OCI-LY7 (cell line): ENCODE measurements at regions not wholly inside any gene's neighbourhood (a gene's known extent, or its start where the extent isn't known, plus 50 kb on each side); places are given as distances from the start of the nearest gene placed in this dataset.

ENCODE experiments used
- BruUV-seq: library from RNA; stranded (reverse); fragments of 400-500 nt; replicated peaks from 2 replicates; lab custom pipeline; 2021; lab: Mats Ljungman, UMichigan
- CTCF ChIA-PET: fragments of 300-600 bp; sonication (Branson Sonifier 250); formaldehyde crosslinking; loops from one replicate; lab custom pipeline; 2022; ENCODE audit warnings: antibody characterized with exemption; ENCODE audit not compliant: unreplicated experiment; lab: Charles Lee
- POLR2A ChIA-PET: fragments of 300-600 bp; sonication (Branson Sonifier 250); formaldehyde crosslinking; loops from one replicate; lab custom pipeline; 2022; ENCODE audit warnings: antibody characterized with exemption; lab: Charles Lee
- DNase-seq: peaks from one replicate; pipeline ENCODE4 v3.0.0-alpha.2; 2015; ENCODE audit warnings: low spot score
- H2AFZ ChIP-seq: fragments of 200-600 bp; sonication (generic), shearing (Covaris generic); 2 replicates; pipeline ENCODE4 v1.6.1; 2014; ENCODE audit warnings: mild to moderate bottlenecking, antibody characterized with exemption, low read length, moderate library complexity
- H3K27ac ChIP-seq: fragments of 200-600 bp; sonication (generic); 2 replicates; pipeline ENCODE4 v1.5.1; 2014; ENCODE audit warnings: mixed run types, low read depth, mild to moderate bottlenecking, moderate library complexity, low read length, inconsistent platforms; ENCODE audit not compliant: poor library complexity, severe bottlenecking
- H3K36me3 ChIP-seq: fragments of 200-600 bp; sonication (generic); 2 replicates; pipeline ENCODE4 v1.6.1; 2014; ENCODE audit warnings: mild to moderate bottlenecking, antibody characterized with exemption, low read length, moderate library complexity, mixed read lengths; ENCODE audit not compliant: insufficient read depth
- H3K4me1 ChIP-seq: fragments of 200-600 bp; sonication (generic); 2 replicates; pipeline ENCODE4 v1.5.1; 2014; ENCODE audit warnings: mild to moderate bottlenecking, low read length; ENCODE audit not compliant: insufficient read depth, poor library complexity, severe bottlenecking
- H3K4me2 ChIP-seq: fragments of 200-600 bp; sonication (generic); 2 replicates; pipeline ENCODE4 v1.6.1; 2014; ENCODE audit warnings: mild to moderate bottlenecking, low read length
- H3K4me3 ChIP-seq: fragments of 200-600 bp; sonication (generic); 2 replicates; pipeline ENCODE4 v1.5.1; 2014; ENCODE audit warnings: mild to moderate bottlenecking, low read depth, low read length; ENCODE audit not compliant: poor library complexity, severe bottlenecking
- H3K79me2 ChIP-seq: fragments of 200-600 bp; sonication (generic); 2 replicates; pipeline ENCODE4 v1.6.1; 2016; ENCODE audit warnings: low read depth, mild to moderate bottlenecking, low read length, moderate library complexity, mixed read lengths; ENCODE audit not compliant: insufficient read depth
- H3K9me2 ChIP-seq: fragments of 200-600 bp; sonication (generic); 2 replicates; pipeline ENCODE4 v1.6.1; 2016; ENCODE audit warnings: mild to moderate bottlenecking, low read length, mixed read lengths; ENCODE audit not compliant: insufficient read depth
- H3K9me3 ChIP-seq: fragments of 200-600 bp; sonication (generic); 2 replicates; pipeline ENCODE4 v1.6.1; 2014; ENCODE audit warnings: mild to moderate bottlenecking, mixed run types, low read length, mixed read lengths
- H4K20me1 ChIP-seq: fragments of 200-600 bp; sonication (generic); 2 replicates; pipeline ENCODE4 v1.6.1; 2014; ENCODE audit warnings: mild to moderate bottlenecking, antibody characterized with exemption, low read length, moderate library complexity, mixed read lengths; ENCODE audit not compliant: insufficient read depth
- CTCF ChIP-seq: fragments of 200-600 bp; sonication (generic); conservative IDR thresholded peaks from 2 replicates; pipeline ENCODE4 v1.5.1; 2014; ENCODE audit warnings: mild to moderate bottlenecking, antibody characterized with exemption, low read length, moderate library complexity, mixed read lengths
- EZH2phosphoT487 ChIP-seq: fragments of 200-600 bp; sonication (generic); IDR thresholded peaks from 2 replicates; pipeline ENCODE4 v1.6.1; 2018; ENCODE audit warnings: low read depth, borderline replicate concordance, mild to moderate bottlenecking, mixed run types, antibody characterized with exemption, low read length, moderate library complexity, mixed read lengths
- intact Hi-C: fragments of 100-400 bp; cut with micrococcal nuclease; formaldehyde crosslinking; loops from one replicate; pipeline ENCODE4 v1.10.0; 2022; ENCODE audit not compliant: unreplicated experiment

GRCh38 chr2:219699440-219699821, 72.0 kb downstream of the SLC4A3 start:
- Histone ChIP-seq H3K27ac (no peak overlapping the region), H3K4me2 (no peak overlapping the region), H3K9me3 (no peaks in the 10 kb centered on the region), H2AFZ (no peak overlapping the region), H3K36me3 (no peaks in the 10 kb centered on the region), H3K79me2 (no peaks in the 10 kb centered on the region), H3K4me1 (no peaks in the 10 kb centered on the region), H3K4me3 (no peak overlapping the region), H3K9me2 (no peaks in the 10 kb centered on the region), H4K20me1 (no peaks in the 10 kb centered on the region)
- BruUV-seq, result no TSS peak
- CTCF ChIA-PET, result no interaction called here
- no peak for DNase-seq
- TF ChIP-seq EZH2phosphoT487 (no peak), CTCF (no peak)
- POLR2A ChIA-PET, result interaction anchor here (0.7 to 2.3 kb wide), 3 partner anchors 10 to 609 kb away, joined by 3 to 4 read pairs (median 3); no protein-coding TSS in a partner anchor
- intact Hi-C loops, result no loop called here

DNA sequence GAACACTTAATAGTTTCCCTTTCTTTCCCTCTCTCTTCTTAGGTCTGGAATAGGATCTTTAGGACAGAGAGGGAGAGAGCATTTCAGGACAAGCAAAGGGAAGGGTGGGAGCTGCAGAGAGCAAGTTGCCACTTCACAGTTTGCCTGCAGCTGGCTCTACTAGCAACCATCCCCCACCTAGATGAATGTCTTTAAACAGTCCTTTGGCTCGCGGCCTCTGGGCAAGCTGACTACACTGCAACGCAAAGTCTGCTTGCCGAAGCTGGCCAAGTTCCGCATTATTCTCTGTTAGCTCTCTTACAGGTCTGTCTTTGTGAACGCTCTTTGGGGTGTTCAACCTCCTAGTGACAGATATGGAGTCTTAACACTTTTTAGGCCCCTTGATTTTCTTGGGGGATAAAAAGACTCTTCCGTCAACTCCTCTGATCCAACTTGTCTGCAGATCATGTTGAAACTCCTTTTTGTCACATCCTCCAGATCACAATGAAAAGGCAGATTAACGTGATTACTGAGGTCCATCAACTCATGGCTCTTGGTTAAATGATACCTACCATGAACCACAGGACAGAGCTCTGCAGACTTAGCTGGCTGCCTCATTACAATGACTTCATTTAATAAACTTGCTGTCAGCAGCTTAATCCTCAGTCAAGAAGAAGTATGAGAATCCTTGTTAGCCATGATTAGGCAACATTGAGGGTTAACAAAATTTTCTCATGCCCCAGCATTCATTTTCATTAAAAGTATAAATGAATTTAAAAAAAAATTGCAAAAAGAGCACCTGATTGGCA, 74.6 kb downstream of the SLC4A3 start:
- no peak for DNase-seq
- ChIA-PET POLR2A (interaction anchor here (0.6 kb wide), 1 partner anchor 71 kb away, joined by 3 read pairs; no protein-coding TSS in a partner anchor), CTCF (no interaction called here)
- H3K4me2 ChIP-seq, result no peak overlapping the region
- no peaks in the 10 kb centered on the region for H3K9me2 ChIP-seq
- no peaks in the 10 kb centered on the region for H3K9me3 ChIP-seq
- no TSS peak for BruUV-seq
- no peaks in the 10 kb centered on the region for H3K36me3 ChIP-seq
- no peaks in the 10 kb centered on the region for H4K20me1 ChIP-seq
- no peaks in the 10 kb centered on the region for H3K4me1 ChIP-seq
- TF ChIP-seq EZH2phosphoT487 (no peak), CTCF (no peak)
- H3K4me3 ChIP-seq, result no peak overlapping the region
- H3K79me2 ChIP-seq, result no peaks in the 10 kb centered on the region
- no peak overlapping the region for H2AFZ ChIP-seq
- intact Hi-C loops, result no loop called here
- H3K27ac ChIP-seq, result no peak overlapping the region
